HG03342 (cell line): ENCODE measurements at regions not wholly inside any gene's neighbourhood (a gene's known extent, or its start where the extent isn't known, plus 50 kb on each side); places are given as distances from the start of the nearest gene placed in this dataset.

Experiments used
- ATAC-seq: cut with Tn5 transposase; IDR thresholded peaks from one replicate; pipeline ENCODE4 v1.9.1; 2021; ENCODE audit warnings: mild to moderate bottlenecking, moderate library complexity; ENCODE audit not compliant: unreplicated experiment

DNA sequence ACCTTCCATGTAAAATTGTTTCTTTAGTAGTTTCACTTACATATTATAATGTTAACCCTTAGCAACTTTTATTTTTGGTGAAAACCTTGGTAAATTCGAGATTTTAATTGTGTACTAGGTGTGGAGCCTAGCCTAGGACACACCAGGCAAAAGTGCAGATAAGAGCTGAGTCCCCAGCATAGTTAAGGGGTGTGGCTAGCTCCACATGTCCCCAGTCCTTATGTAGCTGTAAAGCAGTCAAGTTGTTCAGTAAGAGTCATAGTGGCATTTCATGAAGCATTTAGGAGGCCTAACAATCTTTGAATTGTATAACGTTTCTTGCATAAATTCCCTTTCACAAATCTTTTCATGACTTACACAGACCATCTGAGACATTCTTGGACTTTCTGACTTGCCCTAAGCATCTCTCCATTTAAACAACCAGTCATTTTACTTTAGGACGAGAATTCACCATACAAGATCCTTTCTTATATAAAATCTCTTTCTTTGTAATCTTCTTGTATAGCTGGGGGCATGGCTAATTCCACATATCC, 53.8 kb upstream of the INHBA start:
- ATAC-seq: no peak

DNA sequence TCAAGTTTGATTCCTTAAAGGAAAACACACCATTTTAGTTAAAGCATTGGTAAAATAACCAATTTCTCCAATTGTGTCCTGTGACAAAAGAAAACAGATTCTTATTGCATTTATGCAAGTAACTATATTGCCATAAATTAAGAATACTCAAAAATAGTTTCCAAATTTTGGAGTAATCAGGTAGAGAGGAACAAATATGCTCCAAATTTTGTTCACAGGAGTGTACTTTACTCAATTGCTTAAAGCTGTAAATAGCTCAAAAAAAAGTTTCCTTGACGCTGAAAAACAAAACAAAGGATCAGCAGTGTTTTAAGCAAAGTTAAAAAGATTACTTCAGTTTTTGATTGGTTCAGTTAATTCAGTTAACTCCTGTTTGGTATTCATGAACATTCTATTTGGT, 52.2 kb upstream of the INHBA start:
- no peak for ATAC-seq

DNA sequence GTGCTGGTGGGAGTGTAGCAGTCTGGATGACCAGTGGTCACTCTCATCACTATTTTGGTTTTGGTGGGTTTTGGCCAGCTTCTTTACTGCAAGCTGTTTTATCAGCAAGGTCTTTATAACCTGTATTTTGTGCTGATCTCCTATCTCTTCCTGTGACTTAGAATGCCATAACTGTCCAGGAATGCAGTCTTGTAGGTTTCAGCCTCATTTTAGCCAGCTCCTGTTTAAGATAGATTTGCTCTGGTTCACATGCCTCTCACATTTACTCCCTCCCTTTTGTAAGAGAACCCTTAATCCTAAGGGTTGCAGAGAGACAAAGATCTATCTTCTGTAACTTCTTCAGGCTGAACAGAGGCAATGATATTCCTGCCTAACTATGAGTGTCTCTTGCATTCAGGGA, 51.2 kb upstream of the INHBA start:
- no peak for ATAC-seq
